ENCODE measurements at regions not wholly inside any gene's neighbourhood (a gene's known extent, or its start where the extent isn't known, plus 50 kb on each side); places are given as distances from the start of the nearest gene placed in this dataset.

GRCh38 chrX:7638078-7638710, 204.8 kb upstream of the VCX start:
- TF ChIP-seq, protein P1, sequence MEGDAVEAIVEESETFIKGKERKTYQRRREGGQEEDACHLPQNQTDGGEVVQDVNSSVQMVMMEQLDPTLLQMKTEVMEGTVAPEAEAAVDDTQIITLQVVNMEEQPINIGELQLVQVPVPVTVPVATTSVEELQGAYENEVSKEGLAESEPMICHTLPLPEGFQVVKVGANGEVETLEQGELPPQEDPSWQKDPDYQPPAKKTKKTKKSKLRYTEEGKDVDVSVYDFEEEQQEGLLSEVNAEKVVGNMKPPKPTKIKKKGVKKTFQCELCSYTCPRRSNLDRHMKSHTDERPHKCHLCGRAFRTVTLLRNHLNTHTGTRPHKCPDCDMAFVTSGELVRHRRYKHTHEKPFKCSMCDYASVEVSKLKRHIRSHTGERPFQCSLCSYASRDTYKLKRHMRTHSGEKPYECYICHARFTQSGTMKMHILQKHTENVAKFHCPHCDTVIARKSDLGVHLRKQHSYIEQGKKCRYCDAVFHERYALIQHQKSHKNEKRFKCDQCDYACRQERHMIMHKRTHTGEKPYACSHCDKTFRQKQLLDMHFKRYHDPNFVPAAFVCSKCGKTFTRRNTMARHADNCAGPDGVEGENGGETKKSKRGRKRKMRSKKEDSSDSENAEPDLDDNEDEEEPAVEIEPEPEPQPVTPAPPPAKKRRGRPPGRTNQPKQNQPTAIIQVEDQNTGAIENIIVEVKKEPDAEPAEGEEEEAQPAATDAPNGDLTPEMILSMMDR (IDR thresholded peaks at IDR 0.05) = no peak
- no peak for TF ChIP-seq EZH2 (IDR thresholded peaks at IDR 0.05; ENCODE audit: borderline replicate concordance, insufficient read depth, low read depth, low read length, poor library complexity, severe bottlenecking)

Measured in B cell (primary cell).